ENCODE measurements at regions not wholly inside any gene's neighbourhood (a gene's known extent, or its start where the extent isn't known, plus 50 kb on each side); places are given as distances from the start of the nearest gene placed in this dataset.
"Not testable (repeated sequence)": the region's sequence is repeated elsewhere in the genome, so short reads cannot be mapped to it uniquely, and the experiment has no call there.

DNA sequence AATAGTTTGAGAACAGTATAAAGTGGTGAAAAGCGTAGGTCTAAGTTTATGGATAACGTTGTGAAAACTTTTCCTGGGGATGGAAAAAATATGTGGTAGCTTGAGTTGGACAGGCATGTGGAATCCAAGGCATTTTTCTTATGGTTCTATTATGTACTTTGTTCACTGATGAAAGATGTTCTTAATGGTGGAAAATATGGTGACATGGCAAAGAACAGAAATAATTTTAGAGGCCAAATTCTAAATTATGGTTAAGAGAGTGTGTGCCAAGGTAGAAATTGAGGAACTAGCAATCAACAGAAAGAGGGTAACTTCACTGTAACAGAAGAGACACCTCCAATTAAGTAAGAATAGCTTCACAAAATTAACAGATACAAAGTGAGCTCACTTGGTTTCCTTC, 427.8 kb downstream of the SLC6A15 start:
- DNase-seq: no peak

DNA sequence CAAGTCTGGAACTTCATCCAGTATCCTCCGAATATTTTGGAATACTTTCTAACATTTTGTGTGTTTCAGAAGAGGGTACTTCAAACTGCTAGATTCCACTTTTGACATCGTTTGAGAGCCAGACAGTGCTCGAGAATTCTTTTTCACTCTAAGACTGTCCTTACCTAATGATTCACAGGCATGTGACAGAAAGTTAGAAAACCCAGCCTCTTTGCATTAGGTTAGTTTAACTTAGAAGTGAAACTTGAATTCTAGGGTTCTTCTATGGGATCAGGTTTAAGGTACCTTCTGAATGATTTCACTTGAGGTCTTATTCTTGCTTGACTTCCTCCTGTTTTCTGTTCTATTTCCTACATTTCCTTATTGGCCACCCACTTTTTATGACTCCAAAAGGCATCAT, 431.8 kb downstream of the SLC6A15 start:
- DNase-seq: no peak

DNA sequence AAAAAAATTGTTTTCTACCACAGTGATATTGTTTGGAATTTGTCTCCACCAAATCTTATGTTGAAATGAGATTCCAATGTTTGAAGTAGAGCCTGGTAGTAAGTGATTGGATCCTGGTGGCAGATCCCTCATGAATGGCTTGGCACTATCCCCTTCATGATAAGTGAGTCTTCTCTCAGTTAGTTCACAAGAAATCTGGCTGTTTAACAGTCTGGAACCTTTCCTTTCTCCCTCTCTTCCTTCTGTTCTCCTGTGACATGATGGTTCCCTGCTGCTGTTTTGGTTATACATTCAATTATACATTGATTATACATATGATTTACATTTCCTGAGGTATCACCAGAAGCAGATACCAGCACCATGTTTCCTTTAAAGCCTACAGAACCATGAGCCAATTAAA, 442.2 kb downstream of the SLC6A15 start:
- no peak for DNase-seq

DNA sequence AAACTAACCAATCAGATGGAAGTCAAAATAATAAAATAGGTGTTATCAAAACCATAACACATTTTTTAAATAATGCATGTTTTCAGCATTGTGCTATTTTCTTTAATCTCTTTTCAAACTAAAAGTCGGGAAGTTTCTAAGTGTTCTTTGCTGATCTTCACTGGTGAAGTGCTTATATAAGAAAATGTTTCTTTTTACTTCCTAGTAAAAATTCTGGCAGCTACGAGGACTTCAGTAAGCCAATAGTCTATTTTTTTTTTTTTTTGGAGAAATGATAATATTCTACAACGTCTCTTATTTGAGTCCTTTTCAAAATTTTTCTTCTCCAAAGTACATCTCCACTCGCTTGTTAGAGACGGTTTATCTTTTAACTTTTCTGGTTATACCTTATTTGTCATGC, 448.0 kb downstream of the SLC6A15 start:
- DNase-seq: no peak

DNA sequence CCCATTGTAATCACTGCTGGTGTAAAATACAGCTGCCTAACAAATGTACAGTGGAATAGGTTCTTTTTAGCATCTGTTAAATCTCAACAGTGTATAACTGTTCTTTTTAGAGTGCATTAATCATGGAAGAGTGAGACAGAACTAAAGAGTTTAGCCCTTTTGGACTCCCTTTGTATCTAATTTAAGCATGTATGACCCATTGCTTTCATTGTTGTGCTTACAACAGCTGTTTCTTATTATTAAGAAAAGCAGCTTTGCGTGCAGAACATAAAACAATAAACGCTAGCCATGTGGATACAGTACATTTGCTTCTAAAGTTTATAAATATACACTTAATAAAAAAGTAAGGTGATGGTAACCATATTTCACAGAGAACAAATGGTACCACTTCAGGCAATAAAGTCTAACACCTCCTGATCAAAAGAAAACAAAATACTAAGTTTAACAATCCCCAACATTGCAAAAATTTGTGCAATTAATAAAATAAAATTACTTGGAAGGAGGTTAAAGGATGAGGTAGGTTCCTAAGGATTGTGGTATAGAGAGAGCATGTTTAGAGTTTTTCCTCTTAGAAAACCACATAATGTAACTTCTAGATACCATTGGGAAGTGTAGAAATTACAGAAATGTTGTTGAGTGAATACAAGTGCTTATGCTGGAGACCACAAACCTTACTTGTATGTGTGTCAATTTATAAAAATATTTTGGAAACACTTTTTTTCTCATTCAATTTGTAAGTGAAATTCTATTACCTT, 448.7 kb downstream of the SLC6A15 start:
- no peak for DNase-seq

DNA sequence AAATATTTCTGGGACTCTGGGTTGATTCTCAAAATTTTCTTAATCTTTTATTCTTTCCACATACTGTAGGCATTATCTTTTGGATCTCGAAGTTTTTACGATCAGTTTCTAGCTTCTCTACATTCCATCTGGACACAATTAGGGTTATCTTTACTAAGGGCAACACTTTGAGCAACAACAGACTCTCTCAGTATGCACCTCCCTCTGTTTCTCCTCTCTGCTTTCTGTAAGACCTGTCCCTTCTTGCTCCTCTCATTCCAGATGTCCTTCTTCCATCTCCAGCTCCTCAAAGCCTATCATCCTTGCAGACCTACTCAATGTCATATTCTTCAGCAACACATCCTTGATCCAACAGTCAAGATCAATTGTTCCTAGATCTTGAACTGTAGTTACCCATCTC, 457.0 kb downstream of the SLC6A15 start:
- no peak for DNase-seq

DNA sequence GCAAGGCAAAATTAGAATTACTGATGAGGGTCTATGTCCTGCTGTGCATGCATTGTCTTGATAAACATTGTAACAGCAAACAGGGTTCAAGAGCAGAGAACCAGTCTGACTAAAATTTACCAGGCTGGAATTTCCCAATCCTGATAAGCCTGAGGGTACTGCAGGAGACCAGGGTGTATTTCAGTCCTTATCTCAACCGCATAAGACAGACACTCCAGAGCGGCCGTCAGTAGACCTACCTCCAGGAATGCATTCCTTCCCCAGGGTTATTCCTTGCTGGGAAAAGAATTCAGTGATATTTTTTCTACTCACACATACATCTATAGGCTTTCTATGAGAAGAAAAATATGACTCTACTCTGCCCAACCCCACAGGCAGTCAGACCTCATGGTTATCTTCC, 466.1 kb downstream of the SLC6A15 start:
- DNase-seq: not testable (repeated sequence)

DNA sequence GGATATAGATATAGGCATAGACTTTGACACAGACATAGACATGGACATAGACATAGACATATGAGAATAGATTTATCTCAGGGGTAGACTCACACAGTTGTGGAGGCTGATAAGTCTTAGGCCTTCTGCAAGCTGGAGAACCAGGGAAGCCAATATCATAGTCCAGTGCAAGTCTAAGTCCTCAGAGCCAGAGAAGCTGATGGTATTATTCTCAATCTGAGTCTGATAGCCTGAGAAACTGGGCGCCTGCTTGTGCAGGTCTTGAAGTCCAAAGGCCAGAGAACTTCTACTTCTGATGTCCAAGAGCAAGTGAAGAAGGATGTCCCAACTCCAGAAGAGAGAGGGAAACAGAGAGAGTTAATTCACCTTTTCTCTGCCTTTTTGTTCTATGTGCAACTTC, 476.5 kb downstream of the SLC6A15 start:
- no peak for DNase-seq

DNA sequence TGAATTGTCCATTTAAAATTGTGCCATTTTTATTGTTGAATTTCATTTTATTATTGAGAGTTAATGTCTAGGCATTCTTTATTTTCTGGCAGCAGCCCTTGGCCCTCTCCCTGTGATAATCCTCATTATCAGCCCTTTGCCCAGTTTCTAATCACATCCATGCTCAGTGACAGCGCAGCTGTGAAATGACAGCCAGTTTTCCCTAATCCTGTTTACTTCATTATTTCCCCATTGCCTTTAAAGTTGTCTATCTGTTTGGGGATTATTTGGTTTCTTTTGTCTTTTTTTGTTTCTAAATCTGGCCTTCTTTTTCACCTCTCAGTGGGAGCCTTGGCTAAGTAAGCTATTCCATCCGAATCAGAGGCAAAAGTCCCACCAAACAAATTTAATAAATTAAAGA, 476.9 kb downstream of the SLC6A15 start:
- DNase-seq: no peak

DNA sequence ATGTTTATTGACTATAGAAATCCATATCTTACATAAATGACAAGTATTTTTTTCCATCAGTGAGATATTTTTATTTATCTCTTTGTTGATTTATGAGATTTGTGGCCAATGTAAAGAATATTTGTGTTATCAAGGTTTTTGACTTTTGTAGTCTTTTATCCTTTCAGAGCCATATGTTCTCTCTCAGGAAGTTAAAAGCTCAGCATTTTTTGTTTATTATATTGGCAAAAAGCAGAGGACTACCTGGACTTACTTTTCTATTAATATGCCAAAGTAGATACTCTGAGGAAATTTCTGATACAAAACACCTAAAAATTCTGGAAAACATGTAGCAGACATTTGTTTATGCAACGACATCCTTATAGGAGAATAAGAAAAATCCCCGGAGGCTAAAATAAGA, 490.3 kb downstream of the SLC6A15 start:
- DNase-seq: no peak

DNA sequence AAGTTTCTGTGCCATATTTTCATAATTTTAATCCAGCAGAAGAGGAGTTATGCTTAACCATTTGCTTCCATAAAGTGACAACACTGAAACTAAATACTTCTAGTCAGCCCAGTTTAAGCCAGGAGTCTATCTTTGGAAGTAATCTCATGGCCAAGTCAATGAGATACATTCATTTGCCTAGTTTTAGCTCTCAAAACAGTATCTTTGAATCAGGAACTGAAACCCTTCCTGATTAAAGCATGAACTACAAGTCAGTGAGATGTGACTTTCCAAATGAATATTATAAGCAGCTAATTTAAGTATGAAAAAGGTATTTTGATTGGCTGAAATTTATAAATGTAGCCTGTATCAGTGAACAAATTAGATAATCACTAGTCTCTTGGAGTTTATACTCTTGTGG, 491.5 kb downstream of the SLC6A15 start:
- no peak for DNase-seq

DNA sequence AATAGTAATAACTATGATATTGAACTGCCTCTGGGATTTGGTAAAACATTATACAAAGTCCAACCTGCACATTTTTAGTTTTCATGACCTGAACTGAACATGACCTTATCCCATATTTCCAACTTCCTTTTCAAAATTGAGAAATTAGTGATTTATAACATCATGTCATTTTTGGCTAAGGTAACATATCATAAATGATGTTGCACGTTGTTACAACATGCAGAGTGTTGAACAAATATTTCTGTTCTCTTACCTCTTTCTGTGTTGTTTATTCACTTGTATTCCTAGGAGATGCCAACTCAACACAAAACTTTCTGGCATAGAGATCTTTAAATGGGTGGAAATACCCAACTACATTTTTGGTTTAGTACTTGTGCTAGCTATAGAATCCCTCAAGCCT, 496.0 kb downstream of the SLC6A15 start:
- no peak for DNase-seq

DNA sequence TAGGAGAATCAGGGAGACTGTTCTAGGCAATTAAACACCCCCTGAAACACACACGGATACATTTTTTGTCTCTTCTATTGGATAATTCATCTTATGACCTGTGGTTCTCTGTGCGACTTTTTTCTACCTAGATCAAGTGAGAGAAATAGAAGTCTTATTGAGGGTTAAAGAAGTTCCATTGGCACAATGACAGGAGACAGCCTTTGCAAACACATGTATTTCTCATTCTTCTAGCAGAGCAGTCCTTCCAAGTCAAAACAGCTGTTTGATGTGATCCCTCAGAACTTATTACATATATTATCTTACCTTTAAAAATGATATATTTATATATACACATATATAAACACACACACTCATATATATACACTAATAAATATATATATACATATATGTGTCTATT, 496.7 kb downstream of the SLC6A15 start:
- DNase-seq: no peak

DNA sequence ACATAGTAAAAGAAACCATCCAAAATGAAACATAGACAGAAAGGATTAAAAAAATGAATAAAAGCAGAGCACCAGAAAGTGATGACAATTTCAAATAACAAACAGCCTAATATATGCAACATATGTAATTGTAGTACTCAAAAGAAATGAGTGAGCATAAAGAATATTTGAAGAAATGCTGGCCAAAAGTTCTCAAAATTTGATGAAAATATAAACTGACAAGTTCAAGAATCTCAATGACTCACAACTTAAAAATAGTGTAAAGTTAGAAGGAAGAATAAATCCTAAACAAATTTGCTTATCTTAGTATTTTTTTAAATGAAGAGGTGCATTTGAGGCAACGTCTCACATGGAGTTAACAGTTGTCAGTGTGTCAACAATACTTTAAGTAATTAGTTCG, 498.9 kb downstream of the SLC6A15 start:
- no peak for DNase-seq

DNA sequence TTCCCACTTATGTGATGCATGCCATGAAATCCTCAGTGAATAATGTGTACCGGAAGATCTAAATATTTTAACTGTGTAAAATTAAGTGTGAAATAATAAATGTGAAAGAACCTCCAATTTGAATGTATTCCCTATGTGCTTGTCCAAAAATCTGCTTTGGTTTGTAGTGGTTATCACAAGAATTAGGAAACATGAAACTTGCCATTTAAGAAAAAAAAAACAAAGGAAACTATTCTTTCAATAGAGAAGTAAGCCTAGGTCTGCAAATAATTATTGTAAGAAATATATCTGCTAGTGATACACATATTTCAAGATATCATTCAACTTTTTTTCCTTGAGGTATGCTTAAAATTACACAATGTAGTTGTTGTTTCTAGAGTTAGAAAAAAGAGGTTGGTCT, 500.4 kb downstream of the SLC6A15 start:
- no peak for DNase-seq

DNA sequence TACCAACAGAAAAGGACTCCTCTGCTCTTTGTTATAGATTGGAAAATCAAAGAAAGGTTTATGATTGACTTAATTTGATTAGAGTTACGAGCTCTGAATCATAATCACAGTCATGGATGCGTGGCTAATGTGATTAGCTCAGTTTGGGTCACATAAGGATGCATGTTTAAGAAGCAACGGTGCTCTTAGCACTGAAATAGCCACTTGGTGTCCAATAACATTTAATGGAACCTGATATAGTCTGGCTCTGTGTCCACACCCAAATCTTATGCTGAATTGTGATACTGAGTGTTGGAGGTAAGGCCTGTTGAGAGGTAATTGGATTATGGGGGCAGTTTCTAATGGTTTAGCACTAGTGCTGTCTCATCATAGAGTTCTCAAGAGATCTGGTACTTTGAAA, 501.6 kb downstream of the SLC6A15 start:
- DNase-seq: no peak

DNA sequence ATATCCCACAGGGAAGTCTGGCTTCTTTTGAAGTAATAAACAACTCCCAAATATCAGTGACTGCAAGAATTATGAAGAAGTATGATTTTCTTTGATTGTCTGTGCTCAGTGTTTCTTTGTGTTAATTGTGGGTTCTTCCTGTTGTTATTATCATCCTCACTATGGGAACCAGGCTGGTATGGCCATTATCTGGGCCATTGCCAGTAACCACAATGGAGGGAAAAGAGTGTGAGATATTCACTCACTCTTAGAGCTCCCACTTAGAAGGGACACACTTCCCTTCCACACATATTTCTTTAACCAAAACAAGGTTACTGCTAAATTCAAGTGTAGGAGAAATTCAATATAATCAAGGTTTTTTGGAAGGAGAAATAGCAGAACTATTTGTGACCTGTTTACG, 503.7 kb downstream of the SLC6A15 start:
- no peak for DNase-seq

DNA sequence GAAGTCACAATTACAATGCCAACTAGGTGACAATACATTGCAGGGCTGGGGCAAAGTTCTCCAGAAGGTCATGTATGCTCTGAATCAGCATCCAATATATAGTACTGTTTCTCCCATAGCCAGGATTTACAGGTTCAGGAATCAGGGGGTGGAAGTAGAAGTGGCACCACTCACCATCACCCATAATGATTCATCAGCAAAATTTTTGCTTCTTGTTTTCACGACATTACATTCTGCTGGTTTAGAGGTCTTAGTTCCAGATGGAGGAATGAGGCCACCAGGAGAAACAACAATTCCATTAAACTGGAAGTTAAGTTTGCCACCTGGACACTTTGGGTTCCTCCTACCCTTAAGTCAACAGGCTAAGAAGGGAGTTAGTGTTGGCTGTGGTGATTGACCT, 505.9 kb downstream of the SLC6A15 start:
- DNase-seq: not testable (repeated sequence)

DNA sequence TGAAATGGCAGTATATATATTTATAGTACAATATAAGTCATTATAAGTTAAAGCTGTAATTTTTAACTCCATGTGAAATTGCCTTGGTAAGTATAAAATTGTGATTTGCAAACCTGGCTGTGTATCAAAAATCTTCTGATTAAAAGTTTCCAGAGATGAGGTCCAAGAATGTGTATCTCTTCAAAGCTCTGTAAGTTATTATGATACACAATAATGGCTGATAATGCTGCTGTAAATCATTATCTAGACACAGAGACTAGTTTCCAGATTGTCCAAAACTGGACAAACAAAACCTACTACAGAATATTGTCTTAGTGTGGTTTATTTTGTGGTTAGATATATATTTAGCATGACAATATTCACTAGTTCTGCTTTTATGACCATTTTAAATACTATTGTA, 514.8 kb downstream of the SLC6A15 start:
- DNase-seq: peak in 1 of 2 experiments; percentile 19

DNA sequence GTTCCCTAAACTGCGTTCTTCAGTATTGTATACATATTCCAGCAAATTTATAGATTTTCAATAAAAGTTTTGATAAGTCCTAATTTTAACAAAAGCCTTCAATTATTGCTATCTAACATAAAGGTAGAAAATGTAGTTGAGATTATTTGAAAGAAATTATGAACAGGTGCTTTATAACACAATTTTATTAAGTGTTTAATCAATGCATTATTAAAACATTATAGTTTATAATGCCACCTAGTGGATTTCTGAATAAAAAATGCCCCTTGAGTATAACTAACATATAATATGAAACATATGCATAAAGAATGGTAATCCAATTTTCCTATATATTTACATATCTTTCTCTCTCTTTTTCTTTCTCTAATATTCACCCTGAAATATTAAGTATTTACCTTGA, 515.3 kb downstream of the SLC6A15 start:
- DNase-seq: peak; percentile 3 to 29

DNA sequence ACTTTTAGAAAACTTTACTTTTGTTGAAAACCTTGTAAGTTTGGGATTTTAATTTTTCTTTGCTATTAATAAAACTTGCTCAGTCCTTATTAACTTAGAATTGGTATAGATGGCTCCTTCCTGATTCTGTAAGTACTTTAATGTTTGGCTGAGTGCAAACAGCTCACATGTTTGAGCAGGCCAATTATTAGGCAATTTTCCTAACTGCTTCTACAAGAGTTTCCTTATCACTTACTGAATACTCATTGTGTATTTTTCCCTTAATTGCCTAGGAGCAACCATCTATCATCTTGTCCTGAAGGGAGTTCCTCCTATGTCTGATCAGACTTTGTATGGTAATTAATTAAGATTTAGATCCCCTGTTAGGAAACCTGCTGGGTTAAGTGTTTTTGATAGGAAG, 521.4 kb downstream of the SLC6A15 start:
- not testable (repeated sequence) for DNase-seq

DNA sequence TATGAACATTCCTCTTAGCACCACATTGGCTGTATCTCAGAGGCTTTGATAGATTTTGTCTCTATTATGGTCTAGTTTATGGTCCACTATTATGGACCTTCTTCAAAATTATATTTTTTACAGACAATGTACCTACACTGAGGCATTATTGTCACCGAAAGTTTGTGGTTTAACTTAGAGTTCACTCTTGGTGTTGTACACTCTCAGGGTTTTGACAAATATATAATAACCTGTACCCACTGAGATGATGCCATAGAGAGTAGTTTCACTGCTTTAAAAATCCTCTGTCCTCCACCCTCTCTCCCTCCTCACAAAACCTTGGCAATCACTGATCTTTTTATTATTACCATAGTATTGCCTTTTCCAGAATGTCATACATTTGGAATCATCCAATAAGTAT, 528.2 kb downstream of the SLC6A15 start:
- no peak for DNase-seq

DNA sequence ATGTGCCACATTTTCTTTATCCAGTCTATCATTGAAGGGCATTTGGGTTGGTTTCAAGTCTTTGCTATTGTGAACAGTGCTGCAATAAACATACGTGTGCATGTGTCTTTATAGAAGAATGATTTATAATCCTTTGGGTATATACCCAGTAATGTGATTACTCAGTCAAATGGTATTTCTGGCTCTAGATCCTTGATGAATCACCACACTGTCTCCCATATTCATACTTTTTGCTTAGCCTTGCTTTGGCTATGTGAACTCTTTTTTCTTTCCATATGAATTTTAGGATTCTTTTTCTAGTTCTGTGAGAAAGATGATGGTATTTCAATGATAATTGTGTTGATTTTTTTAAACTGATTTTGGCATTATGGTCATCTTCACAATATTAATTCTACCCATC, 530.1 kb downstream of the SLC6A15 start:
- DNase-seq: not testable (repeated sequence)

DNA sequence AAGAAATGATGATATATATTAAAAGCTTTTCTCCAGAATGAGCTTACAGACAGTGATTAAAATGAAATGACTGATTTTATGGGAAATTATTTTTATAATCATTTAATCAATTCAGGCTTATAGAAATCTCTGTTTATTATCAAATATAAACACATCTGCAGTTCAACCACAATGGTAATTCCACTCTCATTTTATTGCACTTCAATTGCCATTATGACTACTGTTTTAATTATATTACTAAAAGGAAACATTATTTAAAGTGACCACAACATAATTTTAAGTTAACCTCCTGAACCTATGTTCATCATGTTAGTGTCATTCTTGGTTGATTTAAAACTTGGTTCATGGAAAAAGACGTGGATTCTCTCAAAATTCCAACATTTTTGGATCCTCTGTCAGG, 536.3 kb downstream of the SLC6A15 start:
- no peak for DNase-seq

DNA sequence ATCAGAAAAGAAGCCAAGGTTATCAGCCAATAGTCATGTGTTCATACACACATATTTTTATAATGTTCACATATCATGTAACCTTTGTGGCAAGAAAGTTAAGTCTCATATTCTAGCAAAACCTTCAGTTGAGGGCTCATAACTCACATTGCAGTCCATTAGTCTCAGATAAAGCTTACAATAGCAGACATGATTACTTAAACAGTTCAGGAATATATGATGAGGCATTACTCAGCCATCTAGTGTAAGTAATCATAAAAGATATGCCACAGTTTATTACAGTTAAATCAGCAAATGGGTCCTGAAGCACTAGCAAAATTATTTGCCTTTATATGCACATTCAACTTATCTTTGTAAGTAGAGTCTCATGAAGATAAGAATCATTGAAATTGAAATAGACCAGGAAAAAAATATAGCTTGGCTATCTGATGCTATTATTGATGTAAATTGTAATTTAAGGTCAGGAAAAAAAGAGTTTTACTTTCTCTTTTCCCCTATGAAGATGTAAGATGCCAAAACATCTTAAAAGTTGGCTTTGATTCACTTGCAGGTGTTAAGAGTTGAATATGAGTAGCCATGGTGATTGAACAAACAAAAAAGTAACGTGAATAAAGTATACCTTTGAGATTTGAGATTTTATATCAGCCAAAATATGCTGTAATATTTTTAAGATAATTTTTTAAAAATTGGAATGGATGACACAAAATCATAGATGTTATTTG, 537.0 kb downstream of the SLC6A15 start:
- DNase-seq: no peak
